Activated naive CD8-positive, alpha-beta T cell (primary cell): ENCODE measurements at regions not wholly inside any gene's neighbourhood (a gene's known extent, or its start where the extent isn't known, plus 50 kb on each side); places are given as distances from the start of the nearest gene placed in this dataset.

Experiments
- H3K27ac Mint-ChIP-seq: one replicate; pipeline ENCODE4 v1.8.0; 2021; ENCODE audit warnings: mixed read lengths
- H3K27me3 Mint-ChIP-seq: one replicate; pipeline ENCODE4 v1.8.0; 2021; ENCODE audit warnings: mixed read lengths
- H3K36me3 Mint-ChIP-seq: one replicate; pipeline ENCODE4 v1.8.0; 2021; ENCODE audit warnings: mixed read lengths
- H3K4me1 Mint-ChIP-seq: one replicate; pipeline ENCODE4 v1.8.0; 2021; ENCODE audit warnings: low read depth, mixed read lengths
- H3K4me3 Mint-ChIP-seq: one replicate; pipeline ENCODE4 v1.8.0; 2021; ENCODE audit warnings: mild to moderate bottlenecking, mixed read lengths
- H3K9me3 Mint-ChIP-seq: one replicate; pipeline ENCODE4 v1.8.0; 2021; ENCODE audit warnings: low read depth, mixed read lengths

DNA sequence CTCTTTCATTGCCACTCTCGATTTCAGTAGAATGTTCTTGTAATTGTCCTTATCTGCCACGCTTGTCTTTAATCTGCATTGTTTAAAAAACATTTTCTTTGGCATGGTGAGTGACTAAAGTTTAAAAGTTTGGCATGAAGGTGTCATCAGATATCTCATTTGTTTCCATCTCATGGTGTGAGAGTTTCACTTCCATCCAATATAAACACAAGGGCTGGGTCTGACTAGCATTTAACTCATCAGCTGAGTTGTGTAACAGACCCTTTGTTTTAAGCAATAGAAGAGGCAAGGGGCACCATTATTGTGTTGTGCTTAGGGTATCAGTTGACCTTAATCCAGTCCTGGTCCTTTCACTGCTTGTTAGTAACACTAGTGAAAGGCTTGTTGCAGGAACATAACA, 49.9 kb upstream of the IL12A start:
- H3K4me1 Mint-ChIP-seq: no peaks in the 10 kb centered on the region
- H3K36me3 Mint-ChIP-seq: peaks cover 3% of the 10 kb centered on the region
- no peak overlapping the region for H3K27ac Mint-ChIP-seq
- peaks cover 8% of the 10 kb centered on the region for H3K9me3 Mint-ChIP-seq
- H3K4me3 Mint-ChIP-seq: no peak overlapping the region
- H3K27me3 Mint-ChIP-seq: peaks cover 6% of the 10 kb centered on the region
